DOHH2 (cell line): ENCODE measurements at regions not wholly inside any gene's neighbourhood (a gene's known extent, or its start where the extent isn't known, plus 50 kb on each side); places are given as distances from the start of the nearest gene placed in this dataset.
A peak's percentile ranks its signal among the peaks of the same experiment; 100 is the strongest.

Experiments used
- H3F3A ChIP-seq: fragments of 200-600 bp; sonication (generic), shearing (Covaris generic); 2 replicates; pipeline ENCODE4 v1.6.0; 2016; ENCODE audit warnings: antibody characterized with exemption, mild to moderate bottlenecking; ENCODE audit not compliant: control insufficient read depth, insufficient read depth
- H3K27ac ChIP-seq: fragments of 200-600 bp; sonication (generic); 2 replicates; pipeline ENCODE4 v1.5.1; 2014; ENCODE audit warnings: low read depth, mild to moderate bottlenecking, low read length, moderate library complexity
- H3K27me3 ChIP-seq: fragments of 200-600 bp; sonication (generic); 2 replicates; pipeline ENCODE4 v1.6.1; 2014; ENCODE audit warnings: mild to moderate bottlenecking, low read length, mixed read lengths; ENCODE audit not compliant: control insufficient read depth
- H3K36me3 ChIP-seq: fragments of 200-600 bp; sonication (generic); 2 replicates; pipeline ENCODE4 v1.6.1; 2014; ENCODE audit warnings: mild to moderate bottlenecking, low read length, moderate library complexity, mixed read lengths; ENCODE audit not compliant: control insufficient read depth
- H3K4me1 ChIP-seq: fragments of 200-600 bp; sonication (generic); 2 replicates; pipeline ENCODE4 v1.6.1; 2014; ENCODE audit warnings: mild to moderate bottlenecking, low read length, mixed read lengths; ENCODE audit not compliant: control insufficient read depth
- H3K4me2 ChIP-seq: fragments of 200-600 bp; sonication (generic); 2 replicates; pipeline ENCODE4 v1.6.0; 2014; ENCODE audit warnings: mild to moderate bottlenecking, low read length, moderate library complexity
- H3K4me3 ChIP-seq: fragments of 200-600 bp; sonication (generic); 2 replicates; pipeline ENCODE4 v1.5.1; 2014; ENCODE audit warnings: mild to moderate bottlenecking, low read length, mixed read lengths
- H3K79me2 ChIP-seq: fragments of 200-600 bp; sonication (generic); 2 replicates; pipeline ENCODE4 v1.6.1; 2014; ENCODE audit warnings: mild to moderate bottlenecking, low read length, mixed read lengths; ENCODE audit not compliant: control insufficient read depth
- H3K9me2 ChIP-seq: fragments of 200-600 bp; sonication (generic); replicated peaks from 2 replicates; pipeline ENCODE4 v1.6.1; 2014; ENCODE audit warnings: mild to moderate bottlenecking, low read length, mixed read lengths; ENCODE audit not compliant: control insufficient read depth
- H3K9me3 ChIP-seq: fragments of 200-600 bp; sonication (generic); 2 replicates; pipeline ENCODE4 v1.6.1; 2014; ENCODE audit warnings: antibody characterized with exemption, low read length, mixed read lengths; ENCODE audit not compliant: control insufficient read depth, insufficient read depth
- H4K20me1 ChIP-seq: fragments of 200-600 bp; sonication (generic); 2 replicates; pipeline ENCODE4 v1.6.0; 2014; ENCODE audit warnings: low read depth, mild to moderate bottlenecking, antibody characterized with exemption, low read length, moderate library complexity; ENCODE audit not compliant: control insufficient read depth, insufficient read depth
- EZH2phosphoT487 ChIP-seq: fragments of 200-600 bp; sonication (generic); IDR thresholded peaks from 2 replicates; pipeline ENCODE4 v1.6.1; 2017; ENCODE audit warnings: borderline replicate concordance, mild to moderate bottlenecking, antibody characterized with exemption, low read length, moderate library complexity, mixed read lengths
- TF ChIP-seq, protein P1 (sequence below): fragments of 200-600 bp; sonication (generic); IDR thresholded peaks from one replicate; pipeline ENCODE4 v1.5.1; 2014; ENCODE audit warnings: antibody characterized with exemption, mild to moderate bottlenecking, low read depth, low read length; ENCODE audit not compliant: poor library complexity, severe bottlenecking

DNA sequence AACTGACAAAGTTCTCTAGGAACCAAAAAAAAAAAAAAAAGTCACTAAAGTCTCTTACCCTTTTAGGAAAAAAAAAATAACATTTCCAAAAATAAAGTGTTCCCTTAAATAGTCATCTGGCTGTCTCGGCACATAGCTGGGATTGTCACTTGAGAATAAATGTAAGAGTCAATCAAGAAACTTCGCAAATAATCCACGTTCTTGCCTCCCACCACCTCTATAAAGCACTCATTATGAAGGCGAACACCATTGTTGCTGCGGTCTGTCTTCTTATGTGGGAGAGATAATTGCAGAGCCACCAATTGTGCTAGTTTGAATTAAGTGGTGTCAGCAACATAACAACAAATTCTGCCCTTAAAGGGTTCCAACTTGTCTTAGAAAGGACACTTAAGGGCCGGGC is 163.7 kb downstream of the FBXO15 start:
- no peak for TF ChIP-seq EZH2phosphoT487
- TF ChIP-seq, protein P1, sequence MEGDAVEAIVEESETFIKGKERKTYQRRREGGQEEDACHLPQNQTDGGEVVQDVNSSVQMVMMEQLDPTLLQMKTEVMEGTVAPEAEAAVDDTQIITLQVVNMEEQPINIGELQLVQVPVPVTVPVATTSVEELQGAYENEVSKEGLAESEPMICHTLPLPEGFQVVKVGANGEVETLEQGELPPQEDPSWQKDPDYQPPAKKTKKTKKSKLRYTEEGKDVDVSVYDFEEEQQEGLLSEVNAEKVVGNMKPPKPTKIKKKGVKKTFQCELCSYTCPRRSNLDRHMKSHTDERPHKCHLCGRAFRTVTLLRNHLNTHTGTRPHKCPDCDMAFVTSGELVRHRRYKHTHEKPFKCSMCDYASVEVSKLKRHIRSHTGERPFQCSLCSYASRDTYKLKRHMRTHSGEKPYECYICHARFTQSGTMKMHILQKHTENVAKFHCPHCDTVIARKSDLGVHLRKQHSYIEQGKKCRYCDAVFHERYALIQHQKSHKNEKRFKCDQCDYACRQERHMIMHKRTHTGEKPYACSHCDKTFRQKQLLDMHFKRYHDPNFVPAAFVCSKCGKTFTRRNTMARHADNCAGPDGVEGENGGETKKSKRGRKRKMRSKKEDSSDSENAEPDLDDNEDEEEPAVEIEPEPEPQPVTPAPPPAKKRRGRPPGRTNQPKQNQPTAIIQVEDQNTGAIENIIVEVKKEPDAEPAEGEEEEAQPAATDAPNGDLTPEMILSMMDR, result no peak
- Histone ChIP-seq H3K27me3 (no peaks in the 10 kb centered on the region), H3F3A (no peaks in the 10 kb centered on the region)

DNA sequence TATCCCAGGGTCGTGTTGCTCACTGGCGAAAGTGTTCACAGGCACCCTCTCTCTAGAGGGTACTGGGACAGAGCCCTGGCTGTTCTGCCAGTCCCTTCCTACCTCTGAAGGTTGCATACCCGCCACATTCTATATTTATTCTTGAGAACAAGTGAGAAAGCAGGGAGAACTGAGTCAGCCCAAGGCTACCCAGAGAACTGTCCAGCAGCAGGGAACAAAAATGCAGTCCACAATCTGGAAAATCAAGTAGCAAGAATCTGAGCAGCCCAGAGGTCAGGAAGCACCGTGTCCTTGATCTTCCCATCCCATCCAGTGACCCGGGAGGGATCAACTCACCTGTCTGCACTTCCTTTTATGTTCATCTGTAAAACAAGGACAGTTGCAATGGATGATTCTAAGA is 164.1 kb downstream of the FBXO15 start:
- Histone ChIP-seq H3K79me2 (no peaks in the 10 kb centered on the region), H3K27me3 (no peaks in the 10 kb centered on the region), H3K36me3 (no peaks in the 10 kb centered on the region), H3K9me2 (no peaks in the 10 kb centered on the region), H3K9me3 (no peaks in the 10 kb centered on the region), H3K27ac (no peak overlapping the region), H3K4me1 (no peaks in the 10 kb centered on the region), H3F3A (no peaks in the 10 kb centered on the region), H3K4me2 (no peak overlapping the region), H4K20me1 (no peaks in the 10 kb centered on the region), H3K4me3 (no peak overlapping the region)
- TF ChIP-seq EZH2phosphoT487, result no peak

More for the DNA sequence above, 163.7 kb downstream of the FBXO15 start:
- no peaks in the 10 kb centered on the region for H4K20me1 ChIP-seq
- H3K36me3 ChIP-seq, result no peaks in the 10 kb centered on the region
- no peaks in the 10 kb centered on the region for H3K9me3 ChIP-seq
- no peak overlapping the region for H3K4me2 ChIP-seq
- H3K4me3 ChIP-seq, result no peak overlapping the region
- H3K9me2 ChIP-seq, result no peaks in the 10 kb centered on the region
- no peaks in the 10 kb centered on the region for H3K79me2 ChIP-seq
- H3K4me1 ChIP-seq, result no peaks in the 10 kb centered on the region
- H3K27ac ChIP-seq, result no peak overlapping the region

DNA sequence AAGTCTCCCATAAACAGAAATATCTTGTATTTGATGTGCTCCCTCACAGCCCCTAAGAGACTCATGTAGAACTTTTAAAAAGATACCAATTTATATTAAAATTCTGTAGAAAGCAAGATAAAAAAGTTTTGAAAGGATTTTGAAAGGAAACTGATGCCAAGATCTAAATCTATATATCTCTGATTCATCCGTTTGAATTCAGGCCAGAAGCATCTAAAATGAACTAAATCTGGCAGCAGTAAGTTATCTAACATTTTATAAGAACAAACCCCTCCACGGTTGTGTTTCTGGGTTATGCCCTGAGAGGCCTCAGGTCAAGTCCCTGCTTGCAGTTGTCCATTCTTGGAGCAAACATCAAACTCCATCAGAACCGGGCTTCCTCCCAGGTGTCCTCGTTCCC is 165.8 kb downstream of the FBXO15 start:
- no peaks in the 10 kb centered on the region for H3K27me3 ChIP-seq
- no peak overlapping the region for H3K4me2 ChIP-seq
- H3K36me3 ChIP-seq, result no peaks in the 10 kb centered on the region
- TF ChIP-seq, protein P1, result no peak
- no peaks in the 10 kb centered on the region for H3K4me1 ChIP-seq
- no peaks in the 10 kb centered on the region for H3K9me3 ChIP-seq
- no peak overlapping the region for H3K27ac ChIP-seq
- no peaks in the 10 kb centered on the region for H4K20me1 ChIP-seq
- no peaks in the 10 kb centered on the region for H3K79me2 ChIP-seq
- no peaks in the 10 kb centered on the region for H3F3A ChIP-seq
- no peaks in the 10 kb centered on the region for H3K9me2 ChIP-seq
- no peak overlapping the region for H3K4me3 ChIP-seq

DNA sequence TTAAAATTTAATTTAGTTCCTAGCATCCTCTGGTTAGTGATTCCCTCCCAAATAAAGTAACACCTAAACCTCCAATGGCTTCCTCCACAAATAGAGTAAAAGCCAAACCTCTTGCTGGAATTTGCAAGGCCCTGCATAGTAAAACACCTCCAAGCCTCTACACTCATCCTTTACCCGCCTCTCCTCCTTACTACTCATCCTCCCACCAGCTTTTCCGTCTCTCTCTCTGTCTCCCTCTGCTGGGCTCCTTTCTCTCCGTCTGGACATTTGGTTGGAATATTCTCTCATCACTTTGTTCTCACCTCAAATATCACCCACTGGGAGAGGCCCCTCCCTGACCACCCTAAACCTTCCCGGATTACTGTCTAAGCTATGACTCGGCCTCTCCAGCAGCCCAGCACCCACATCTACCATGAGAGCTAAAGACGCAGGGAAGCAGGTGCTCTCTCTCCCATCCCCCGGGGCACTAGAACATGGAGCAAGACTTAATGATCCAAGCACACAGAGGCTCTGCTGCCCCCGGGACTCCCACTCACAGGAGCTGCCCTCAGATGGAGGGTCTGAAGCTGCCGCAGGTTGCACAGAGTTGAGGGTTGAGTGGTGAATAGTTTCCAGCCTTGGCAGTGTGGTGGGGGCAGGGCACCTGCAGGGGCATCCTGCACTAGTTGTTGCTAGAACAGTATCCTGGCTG is 167.2 kb downstream of the FBXO15 start:
- no peak for TF ChIP-seq EZH2phosphoT487
- TF ChIP-seq, protein P1, result peak; percentile 35
- no peaks in the 10 kb centered on the region for H4K20me1 ChIP-seq

More for the DNA sequence above, 167.2 kb downstream of the FBXO15 start:
- no peak overlapping the region for H3K4me3 ChIP-seq
- H3K9me2 ChIP-seq, result no peaks in the 10 kb centered on the region
- H3K9me3 ChIP-seq, result no peaks in the 10 kb centered on the region
- H3K4me2 ChIP-seq, result no peak overlapping the region
- no peaks in the 10 kb centered on the region for H3K4me1 ChIP-seq
- no peak overlapping the region for H3K27ac ChIP-seq
- no peaks in the 10 kb centered on the region for H3K79me2 ChIP-seq
- H3F3A ChIP-seq, result no peaks in the 10 kb centered on the region
- no peaks in the 10 kb centered on the region for H3K36me3 ChIP-seq
- H3K27me3 ChIP-seq, result no peaks in the 10 kb centered on the region
